NCI-H748 treated with DMSO at 0.1 percent for 48 hours (cell line): ENCODE measurements at regions not wholly inside any gene's neighbourhood (a gene's known extent, or its start where the extent isn't known, plus 50 kb on each side); places are given as distances from the start of the nearest gene placed in this dataset.
A peak's percentile ranks its signal among the peaks of the same experiment; 100 is the strongest.

ENCODE experiments used
- DNase-seq: peaks from one replicate; lab custom pipeline; 2025; lab: John Stamatoyannopoulos, UW

GRCh38 chr11:79960461-79960860 is 519.6 kb upstream of the TENM4 start:
- no peak for DNase-seq

GRCh38 chr11:79959318-79959717 is 518.5 kb upstream of the TENM4 start:
- no peak for DNase-seq

GRCh38 chr11:79957702-79958101 is 516.9 kb upstream of the TENM4 start:
- no peak for DNase-seq

- DNase-seq = no peak
These were observed 515.2 kb upstream of the TENM4 start for GRCh38 chr11:79956061-79956460.

- DNase-seq = no peak
These were observed 512.8 kb upstream of the TENM4 start for GRCh38 chr11:79953629-79954028.

GRCh38 chr11:79950741-79951140 is 509.9 kb upstream of the TENM4 start:
- no peak for DNase-seq

GRCh38 chr11:79950172-79950571 is 509.3 kb upstream of the TENM4 start:
- no peak for DNase-seq

GRCh38 chr11:79949574-79949973 is 508.7 kb upstream of the TENM4 start:
- no peak for DNase-seq

GRCh38 chr11:79942646-79943045 is 501.8 kb upstream of the TENM4 start:
- no peak for DNase-seq

GRCh38 chr11:79942090-79942489 is 501.3 kb upstream of the TENM4 start:
- DNase-seq = no peak

- no peak for DNase-seq
These were observed 500.3 kb upstream of the TENM4 start for GRCh38 chr11:79940974-79941735.

- DNase-seq = peak; percentile 55
These were observed 499.3 kb upstream of the TENM4 start for GRCh38 chr11:79940165-79940564.

- DNase-seq = no peak
These were observed 498.3 kb upstream of the TENM4 start for GRCh38 chr11:79939111-79939510.

- DNase-seq = no peak
These were observed 497.0 kb upstream of the TENM4 start for GRCh38 chr11:79937676-79938334.

- no peak for DNase-seq
These were observed 491.8 kb upstream of the TENM4 start for GRCh38 chr11:79932612-79933011.

- DNase-seq = no peak
These were observed 490.9 kb upstream of the TENM4 start for GRCh38 chr11:79931692-79932091.

GRCh38 chr11:79926707-79927106 is 485.9 kb upstream of the TENM4 start:
- no peak for DNase-seq

GRCh38 chr11:79925570-79925969 is 484.7 kb upstream of the TENM4 start:
- DNase-seq = no peak

- DNase-seq = no peak
These were observed 481.8 kb upstream of the TENM4 start for GRCh38 chr11:79922641-79923040.

GRCh38 chr11:79920480-79920879 is 479.6 kb upstream of the TENM4 start:
- DNase-seq = no peak

GRCh38 chr11:79919350-79919749 is 478.5 kb upstream of the TENM4 start:
- DNase-seq = no peak

- DNase-seq = no peak
These were observed 478.0 kb upstream of the TENM4 start for GRCh38 chr11:79918846-79919245.

- no peak for DNase-seq
These were observed 465.3 kb upstream of the TENM4 start for GRCh38 chr11:79906164-79906563.

- no peak for DNase-seq
These were observed 461.7 kb upstream of the TENM4 start for GRCh38 chr11:79902493-79902892.
